ENCODE measurements at regions not wholly inside any gene's neighbourhood (a gene's known extent, or its start where the extent isn't known, plus 50 kb on each side); places are given as distances from the start of the nearest gene placed in this dataset.

DNA sequence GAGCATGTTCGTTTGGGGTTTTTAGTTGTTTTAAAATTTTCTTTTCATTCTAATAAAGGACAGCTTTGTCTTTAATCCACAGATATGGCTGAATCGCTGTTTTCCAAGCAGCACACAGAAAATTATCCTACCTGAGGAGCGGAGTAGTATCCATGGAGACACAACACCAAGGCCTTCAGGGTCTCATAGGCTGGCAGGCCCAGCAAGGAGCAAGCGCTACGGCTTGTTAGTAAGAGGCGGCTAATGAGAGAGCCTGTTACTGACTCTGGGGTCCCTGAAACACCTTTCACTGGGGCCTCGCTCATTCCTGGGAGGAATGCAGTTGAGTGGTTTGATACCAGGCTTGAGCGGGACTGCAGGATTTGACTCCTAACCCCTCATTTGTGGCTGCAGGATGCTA, 303.8 kb upstream of the CDH4 start:
- H3K4me3 ChIP-seq (ENCODE audit: low read depth, low read length), result no peak overlapping the region
- H3K9me3 ChIP-seq (ENCODE audit: severe bottlenecking), result no peaks in the 10 kb centered on the region
- TF ChIP-seq CTCF (IDR thresholded peaks at IDR 0.05; ENCODE audit: low read depth, low read length), result no peak
- H3K27ac ChIP-seq, result no peak overlapping the region
- no peak for DNase-seq
- H3K27me3 ChIP-seq (ENCODE audit: insufficient read depth, low read depth, severe bottlenecking), result peaks cover 67% of the 10 kb centered on the region
- no peaks in the 10 kb centered on the region for H3K36me3 ChIP-seq

- Histone ChIP-seq H3K9me3 (ENCODE audit: severe bottlenecking) (no peaks in the 10 kb centered on the region), H3K4me3 (ENCODE audit: low read depth, low read length) (no peak overlapping the region), H3K36me3 (no peaks in the 10 kb centered on the region), H3K27ac (no peak overlapping the region), H3K27me3 (ENCODE audit: insufficient read depth, low read depth, severe bottlenecking) (peaks cover 72% of the 10 kb centered on the region)
- no peak for DNase-seq
- no peak for TF ChIP-seq CTCF (IDR thresholded peaks at IDR 0.05; ENCODE audit: low read depth, low read length)
Observed at GRCh38 chr20:60950561-60950960, 301.5 kb upstream of the CDH4 start.

DNA sequence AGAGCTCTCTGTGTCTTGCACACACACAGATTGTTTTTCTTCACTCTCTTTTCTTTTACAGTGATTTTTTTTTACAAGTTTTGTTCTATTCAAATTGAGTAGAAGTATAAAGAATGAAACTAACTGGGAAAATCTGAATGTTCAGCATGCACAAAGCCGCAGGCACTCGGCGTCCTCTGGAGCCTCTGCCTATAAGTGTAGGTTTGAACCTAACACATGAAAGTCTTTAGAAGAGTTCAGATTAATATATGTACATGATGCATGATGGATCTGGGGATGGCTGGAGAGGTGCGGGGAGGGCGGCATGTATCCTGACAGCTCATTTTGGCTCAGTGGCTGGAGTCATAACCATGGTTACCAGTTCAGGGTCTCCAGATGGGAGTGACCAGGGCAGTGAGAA, 301.1 kb upstream of the CDH4 start:
- TF ChIP-seq CTCF (IDR thresholded peaks at IDR 0.05; ENCODE audit: low read depth, low read length), result no peak
- no peaks in the 10 kb centered on the region for H3K36me3 ChIP-seq
- H3K27me3 ChIP-seq (ENCODE audit: insufficient read depth, low read depth, severe bottlenecking), result peaks cover 76% of the 10 kb centered on the region
- no peak overlapping the region for H3K27ac ChIP-seq
- no peak for DNase-seq
- H3K9me3 ChIP-seq (ENCODE audit: severe bottlenecking), result no peaks in the 10 kb centered on the region
- no peak overlapping the region for H3K4me3 ChIP-seq (ENCODE audit: low read depth, low read length)

GRCh38 chr20:60952861-60953260, 299.2 kb upstream of the CDH4 start:
- DNase-seq, result no peak
- no peak overlapping the region for H3K27ac ChIP-seq
- H3K36me3 ChIP-seq, result no peaks in the 10 kb centered on the region
- H3K27me3 ChIP-seq (ENCODE audit: insufficient read depth, low read depth, severe bottlenecking), result peaks cover 83% of the 10 kb centered on the region
- TF ChIP-seq CTCF (IDR thresholded peaks at IDR 0.05; ENCODE audit: low read depth, low read length), result no peak
- H3K9me3 ChIP-seq (ENCODE audit: severe bottlenecking), result no peaks in the 10 kb centered on the region
- H3K4me3 ChIP-seq (ENCODE audit: low read depth, low read length), result no peak overlapping the region

DNA sequence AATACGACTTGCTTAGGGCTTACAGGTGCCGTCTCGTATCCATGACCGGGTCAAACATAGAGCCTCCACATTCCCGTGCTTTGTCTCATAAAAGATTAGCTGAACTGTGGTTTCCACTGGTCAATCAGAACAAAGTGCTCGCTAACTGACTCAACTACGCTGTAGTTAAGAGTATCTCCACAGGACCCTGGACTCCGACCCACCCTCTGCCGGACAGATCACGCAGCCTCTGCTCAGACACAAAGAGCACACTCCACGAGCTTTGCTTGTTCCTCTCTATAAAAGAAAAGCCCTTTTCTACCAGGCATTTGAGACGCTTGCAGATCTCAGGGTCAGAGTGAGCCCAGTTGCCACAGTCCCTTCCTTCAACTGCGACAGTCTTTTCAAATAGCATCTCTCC, 298.7 kb upstream of the CDH4 start:
- no peak for TF ChIP-seq CTCF (IDR thresholded peaks at IDR 0.05; ENCODE audit: low read depth, low read length)
- H3K27ac ChIP-seq, result no peak overlapping the region
- no peak for DNase-seq
- H3K4me3 ChIP-seq (ENCODE audit: low read depth, low read length), result no peak overlapping the region
- H3K36me3 ChIP-seq, result no peaks in the 10 kb centered on the region
- peaks cover 86% of the 10 kb centered on the region for H3K27me3 ChIP-seq (ENCODE audit: insufficient read depth, low read depth, severe bottlenecking)
- H3K9me3 ChIP-seq (ENCODE audit: severe bottlenecking), result no peaks in the 10 kb centered on the region

GRCh38 chr20:60955706-60956105, 296.4 kb upstream of the CDH4 start:
- no peak for DNase-seq
- H3K27me3 ChIP-seq (ENCODE audit: insufficient read depth, low read depth, severe bottlenecking), result peaks cover 77% of the 10 kb centered on the region
- H3K4me3 ChIP-seq (ENCODE audit: low read depth, low read length), result no peak overlapping the region
- no peak for TF ChIP-seq CTCF (IDR thresholded peaks at IDR 0.05; ENCODE audit: low read depth, low read length)
- H3K36me3 ChIP-seq, result no peaks in the 10 kb centered on the region
- H3K27ac ChIP-seq, result no peak overlapping the region
- H3K9me3 ChIP-seq (ENCODE audit: severe bottlenecking), result no peaks in the 10 kb centered on the region

Measured in WERI-Rb-1 (cell line).